H1 (cell line): ENCODE measurements at regions not wholly inside any gene's neighbourhood (a gene's known extent, or its start where the extent isn't known, plus 50 kb on each side); places are given as distances from the start of the nearest gene placed in this dataset.

Experiments
- CTCF ChIA-PET: fragments of 300-600 bp; sonication (Branson Sonifier 250); formaldehyde crosslinking; loops from one replicate; lab custom pipeline; 2021; ENCODE audit not compliant: partially characterized antibody; lab: Charles Lee
- POLR2A ChIA-PET: fragments of 300-600 bp; sonication (Branson Sonifier 250); formaldehyde crosslinking; loops from one replicate; lab custom pipeline; 2021; ENCODE audit warnings: inconsistent platforms; ENCODE audit not compliant: partially characterized antibody; lab: Charles Lee
- DNase-seq, 2 experiments: peaks; one replicate each; pipeline versions ENCODE4 v3.0.0 to v3.0.0-alpha.2; 2010 to 2022; ENCODE audit warnings: low spot score in 2 of 2, low read depth in 1 of 2, mixed read lengths in 1 of 2
- FAIRE-seq: peaks from 2 replicates; lab custom pipeline; 2011; peaks lifted over from hg19 to GRCh38; lab: Jason Lieb, UNC
- H2AFZ ChIP-seq: 2 replicates; pipeline ENCODE4 v1.8.1; 2012; ENCODE audit warnings: low read length, inconsistent platforms
- H2AK5ac ChIP-seq: 2 replicates; pipeline ENCODE4 v1.6.1; 2013; ENCODE audit warnings: low read depth, low read length
- H2BK120ac ChIP-seq: replicated peaks from 2 replicates; pipeline ENCODE3; 2013; ENCODE audit warnings: low read depth, low read length, inconsistent platforms
- H2BK12ac ChIP-seq: 2 replicates; pipeline ENCODE4 v1.6.1; 2013; ENCODE audit warnings: low read depth, low read length
- H2BK15ac ChIP-seq: 2 replicates; pipeline ENCODE4 v1.6.1; 2013; ENCODE audit warnings: low read length
- H2BK20ac ChIP-seq: 2 replicates; pipeline ENCODE4 v1.6.1; 2013; ENCODE audit warnings: low read length
- H2BK5ac ChIP-seq: 2 replicates; pipeline ENCODE4 v1.6.1; 2013; ENCODE audit warnings: low read depth, low read length
- H3K14ac ChIP-seq: 2 replicates; pipeline ENCODE4 v1.6.1; 2013; ENCODE audit warnings: inconsistent platforms; ENCODE audit not compliant: insufficient read length
- H3K18ac ChIP-seq: 2 replicates; pipeline ENCODE4 v1.6.1; 2013; ENCODE audit warnings: low read length; ENCODE audit errors: extremely low read depth
- H3K23ac ChIP-seq: 2 replicates; pipeline ENCODE4 v1.6.1; 2013; ENCODE audit warnings: inconsistent platforms; ENCODE audit not compliant: insufficient read length
- H3K23me2 ChIP-seq: 2 replicates; pipeline ENCODE4 v1.6.1; 2013; ENCODE audit warnings: low read depth, low read length
- H3K27ac ChIP-seq: 2 replicates; pipeline ENCODE4 v1.6.1; 2011; ENCODE audit warnings: low read depth, low read length, inconsistent platforms
- H3K27me3 ChIP-seq, 4 experiments: replicated peaks in 1 of 4; 1 replicate in 1 of 4; 2 replicates in 3 of 4; pipeline versions ENCODE4 v1.6.1 to v1.8.1; 2011 to 2013; ENCODE audit warnings: low read length in 3 of 4, mild to moderate bottlenecking in 3 of 4, inconsistent platforms in 2 of 4, mixed read lengths in 2 of 4, moderate library complexity in 1 of 4; ENCODE audit not compliant: control insufficient read depth in 3 of 4, insufficient read depth in 3 of 4; ENCODE audit errors: extremely low read depth in 1 of 4
- H3K36me3 ChIP-seq, 4 experiments: 2 replicates each; pipeline versions ENCODE4 v1.6.1 to v1.8.1; 2011 to 2013; ENCODE audit warnings: mild to moderate bottlenecking in 4 of 4, low read length in 3 of 4, moderate library complexity in 2 of 4, control low read depth in 1 of 4, inconsistent platforms in 1 of 4; ENCODE audit not compliant: insufficient read depth in 4 of 4, control insufficient read depth in 2 of 4
- H3K4ac ChIP-seq: replicated peaks from 2 replicates; pipeline ENCODE3; 2013; ENCODE audit warnings: low read length, low read depth, mixed read lengths, inconsistent platforms; ENCODE audit not compliant: insufficient read length
- H3K4me1 ChIP-seq, 4 experiments: replicated peaks in 1 of 4; 1 replicate in 1 of 4; 2 replicates in 3 of 4; pipeline versions ENCODE4 v1.6.1 to v1.8.1; 2011 to 2013; ENCODE audit warnings: low read length in 3 of 4, inconsistent platforms in 2 of 4, mixed read lengths in 1 of 4; ENCODE audit not compliant: insufficient read depth in 4 of 4, control insufficient read depth in 3 of 4
- H3K4me2 ChIP-seq, 2 experiments: 2 replicates each; pipeline versions ENCODE4 v1.6.1 to v1.8.1; 2011 to 2013; ENCODE audit warnings: low read depth in 2 of 2, low read length in 2 of 2, control low read depth in 1 of 2, inconsistent platforms in 1 of 2, mild to moderate bottlenecking in 1 of 2; ENCODE audit not compliant: insufficient read depth in 1 of 2
- H3K4me3 ChIP-seq, 4 experiments: fragments of 200-600, 300-600 bp in 1 of 4; sonication (generic), shearing (Covaris generic), sonication (Bioruptor Twin) in 1 of 4; 2 replicates each; pipeline versions ENCODE4 v1.5.1 to v1.8.1; 2011 to 2016; ENCODE audit warnings: low read length in 4 of 4, low read depth in 3 of 4, control low read depth in 2 of 4, inconsistent platforms in 2 of 4, mild to moderate bottlenecking in 2 of 4, mixed read lengths in 1 of 4, moderate library complexity in 1 of 4; ENCODE audit not compliant: insufficient read depth in 2 of 4; ENCODE audit errors: extremely low read depth in 1 of 4
- H3K56ac ChIP-seq: replicated peaks from 2 replicates; pipeline ENCODE3; 2013; ENCODE audit warnings: low read depth, mild to moderate bottlenecking, mixed read lengths, low read length, inconsistent platforms; ENCODE audit not compliant: insufficient read length
- H3K79me1 ChIP-seq: 2 replicates; pipeline ENCODE4 v1.6.1; 2013; ENCODE audit warnings: low read depth, low read length, control low read depth
- H3K79me2 ChIP-seq, 2 experiments: 2 replicates each; pipeline versions ENCODE4 v1.6.1 to v1.8.1; 2012 to 2013; ENCODE audit warnings: low read length in 2 of 2, mild to moderate bottlenecking in 2 of 2, inconsistent platforms in 1 of 2; ENCODE audit not compliant: insufficient read depth in 2 of 2, control insufficient read depth in 1 of 2
- H3K9ac ChIP-seq, 4 experiments: replicated peaks in 1 of 4; 1 replicate in 1 of 4; 2 replicates in 3 of 4; pipeline versions ENCODE4 v1.6.1 to v1.8.1; 2011 to 2013; ENCODE audit warnings: low read depth in 3 of 4, low read length in 3 of 4, control low read depth in 2 of 4, mild to moderate bottlenecking in 2 of 4, moderate library complexity in 2 of 4, inconsistent platforms in 1 of 4; ENCODE audit errors: extremely low read depth in 1 of 4
- H3K9me3 ChIP-seq, 2 experiments: 2 replicates each; pipeline versions ENCODE4 v1.6.1 to v1.8.1; 2012 to 2013; ENCODE audit warnings: mild to moderate bottlenecking in 2 of 2, moderate library complexity in 2 of 2, control low read depth in 1 of 2, inconsistent platforms in 1 of 2, low read depth in 1 of 2, low read length in 1 of 2, mixed read lengths in 1 of 2; ENCODE audit not compliant: insufficient read depth in 2 of 2
- H4K20me1 ChIP-seq, 2 experiments: replicated peaks in 1 of 2; 2 replicates each; pipeline versions ENCODE3 to v1.8.1; 2011 to 2013; ENCODE audit warnings: inconsistent platforms in 2 of 2, low read length in 2 of 2, mild to moderate bottlenecking in 1 of 2; ENCODE audit not compliant: insufficient read depth in 2 of 2, control insufficient read depth in 1 of 2
- H4K5ac ChIP-seq: 2 replicates; pipeline ENCODE4 v1.6.1; 2013; ENCODE audit warnings: low read length, low read depth, mixed read lengths, inconsistent platforms; ENCODE audit not compliant: insufficient read length
- H4K8ac ChIP-seq: 2 replicates; pipeline ENCODE4 v1.8.0; 2013; ENCODE audit warnings: mild to moderate bottlenecking, moderate library complexity, low read length, inconsistent platforms; ENCODE audit not compliant: insufficient read depth; ENCODE audit errors: extremely low read depth
- H4K91ac ChIP-seq: replicated peaks from 2 replicates; pipeline ENCODE3; 2013; ENCODE audit warnings: low read length, mixed read lengths, inconsistent platforms; ENCODE audit not compliant: insufficient read length
- ATF3 ChIP-seq: IDR thresholded peaks from 2 replicates; pipeline ENCODE4 v1.6.1; 2011; ENCODE audit warnings: low read depth, mild to moderate bottlenecking, low read length; ENCODE audit not compliant: insufficient read depth
- CBX5 ChIP-seq: fragments of 300-800, 300-1000 bp; sonication (generic); IDR thresholded peaks from 2 replicates; pipeline ENCODE4 v1.7.1; 2016; ENCODE audit warnings: antibody characterized with exemption, low read length, low read depth
- GTF2F1 ChIP-seq: IDR thresholded peaks from 2 replicates; pipeline ENCODE4 v1.6.1; 2012; ENCODE audit warnings: low read depth, low read length, improper control_type of control experiment, borderline replicate concordance
- HDAC2 ChIP-seq, 2 experiments: fragments of 300-600 bp in 1 of 2; sonication (generic) in 1 of 2; IDR thresholded peaks; 2 replicates each; pipeline ENCODE4 v1.6.1; 2011 to 2012; ENCODE audit warnings: low read depth in 2 of 2, low read length in 2 of 2, mild to moderate bottlenecking in 2 of 2, moderate library complexity in 2 of 2, borderline replicate concordance in 1 of 2, inconsistent platforms in 1 of 2
- NRF1 ChIP-seq: IDR thresholded peaks from 2 replicates; pipeline ENCODE4 v1.6.1; 2011; ENCODE audit warnings: mild to moderate bottlenecking, low read depth, low read length, improper control_type of control experiment
- POLR2A ChIP-seq, 2 experiments: IDR thresholded peaks; 1 replicate in 1 of 2; 2 replicates in 1 of 2; pipeline ENCODE4 v1.6.1; 2011; ENCODE audit warnings: low read depth in 2 of 2, low read length in 2 of 2, mild to moderate bottlenecking in 2 of 2; ENCODE audit errors: control extremely low read depth in 1 of 2
- POLR2AphosphoS5 ChIP-seq: IDR thresholded peaks from 2 replicates; pipeline ENCODE4 v1.6.1; 2011; ENCODE audit warnings: low read depth, low read length
- RXRA ChIP-seq: IDR thresholded peaks from 2 replicates; pipeline ENCODE4 v1.6.1; 2011; ENCODE audit warnings: low read depth, mild to moderate bottlenecking, low read length, moderate library complexity; ENCODE audit not compliant: insufficient read depth
- SAP30 ChIP-seq: fragments of 300-600 bp; sonication (generic); IDR thresholded peaks from 2 replicates; pipeline ENCODE4 v1.7.1; 2012; ENCODE audit warnings: low read length, moderate library complexity, mild to moderate bottlenecking, inconsistent platforms; ENCODE audit not compliant: insufficient read depth, insufficient replicate concordance
- TAF1 ChIP-seq: IDR thresholded peaks from 2 replicates; pipeline ENCODE4 v1.6.1; 2011; ENCODE audit warnings: mild to moderate bottlenecking, low read depth, low read length
- TAF7 ChIP-seq: optimal IDR thresholded peaks from 2 replicates; pipeline ENCODE3; 2011; ENCODE audit warnings: low read depth, mild to moderate bottlenecking, inconsistent platforms, low read length, moderate library complexity, borderline replicate concordance
- TBP ChIP-seq: IDR thresholded peaks from 2 replicates; pipeline ENCODE4 v1.6.1; 2011; ENCODE audit warnings: low read depth, low read length, improper control_type of control experiment
- YY1 ChIP-seq: IDR thresholded peaks from 2 replicates; pipeline ENCODE4 v1.6.1; 2011; ENCODE audit warnings: low read depth, mild to moderate bottlenecking, low read length
- WGBS, 2 experiments: shearing (Covaris generic) in 1 of 2; methylation state at CpG; one replicate each; pipeline versions ENCODE4 v1.1.6 to v1.1.7; 2013 to 2015; ENCODE audit warnings: low lambda C conversion rate in 2 of 2, mixed read lengths in 2 of 2, inconsistent platforms in 1 of 2, low coverage in 1 of 2, missing lambda C conversion rate in 1 of 2; ENCODE audit not compliant: insufficient replicate concordance in 2 of 2, insufficient coverage in 1 of 2, insufficient read length in 1 of 2; ENCODE audit errors: extremely low coverage in 1 of 2, missing lambda C conversion rate in 1 of 2; 5-methylcytosine and 5-hydroxymethylcytosine counted together

GRCh38 chr1:82346141-82346540, 545.4 kb downstream of the ADGRL2 start:
- 82% methylated on average over 4 of the region's 4 CpGs; no CpG with 5 or more reads in 1 of the 2 experiments for WGBS, 2 experiments
- no peaks in the 10 kb centered on the region for H3K79me2 ChIP-seq
- no peak overlapping the region for H2BK120ac ChIP-seq
- H3K4me2 ChIP-seq: no peak overlapping the region
- H3K9me3 ChIP-seq: peaks cover 0 to 6% of the 10 kb centered on the region in 2 experiments; a peak in 1 of 4 replicates
- H2BK5ac ChIP-seq: no peak overlapping the region
- H3K23me2 ChIP-seq: no peaks in the 10 kb centered on the region
- no peak overlapping the region for H3K4me3 ChIP-seq
- H3K27me3 ChIP-seq: no peaks in the 10 kb centered on the region
- no peak overlapping the region for H2BK12ac ChIP-seq
- no peak for TF ChIP-seq ATF3
- TF ChIP-seq RXRA: no peak
- TF ChIP-seq TAF1: no peak
- TF ChIP-seq HDAC2 (IDR thresholded peaks at IDR 0.05; ENCODE audit: borderline replicate concordance in 1 of 2, low read depth in 2 of 2, low read length in 2 of 2): no peak
- TF ChIP-seq TBP: no peak
- no peak for TF ChIP-seq SAP30
- TF ChIP-seq GTF2F1: no peak
- no peak for TF ChIP-seq TAF7
- no peak for TF ChIP-seq YY1
- no peak for TF ChIP-seq NRF1
- TF ChIP-seq POLR2AphosphoS5: no peak
- TF ChIP-seq CBX5: no peak
- TF ChIP-seq POLR2A (IDR thresholded peaks at IDR 0.05; ENCODE audit: control extremely low read depth in 1 of 2, low read depth in 2 of 2, low read length in 2 of 2): no peak
- no peak overlapping the region for H2BK20ac ChIP-seq
- no peaks in the 10 kb centered on the region for H3K36me3 ChIP-seq
- no peak overlapping the region for H3K27ac ChIP-seq
- no peak overlapping the region for H4K91ac ChIP-seq
- no peak overlapping the region for H2BK15ac ChIP-seq
- H3K56ac ChIP-seq: no peak overlapping the region
- H3K4me1 ChIP-seq: no peaks in the 10 kb centered on the region; a peak in 1 of 7 replicates
- DNase-seq (no peak), FAIRE-seq (no peak)
- H3K4ac ChIP-seq: no peak overlapping the region
- no peak overlapping the region for H2AK5ac ChIP-seq
- H3K79me1 ChIP-seq: no peaks in the 10 kb centered on the region
- no peak overlapping the region for H3K23ac ChIP-seq
- H4K5ac ChIP-seq: no peak overlapping the region
- H4K20me1 ChIP-seq: no peaks in the 10 kb centered on the region
- no peak overlapping the region for H3K14ac ChIP-seq
- H2AFZ ChIP-seq: peak overlapping the region; percentile 74
- H3K9ac ChIP-seq: no peak overlapping the region
- H4K8ac ChIP-seq: no peak overlapping the region
- H3K18ac ChIP-seq: no peak overlapping the region
- POLR2A ChIA-PET: no interaction called here
- CTCF ChIA-PET: interaction anchor here (0.5 kb wide), 1 partner anchor 128 kb away, joined by 3 read pairs; no protein-coding TSS in a partner anchor
